GM23338 (cell line): ENCODE measurements at regions not wholly inside any gene's neighbourhood (a gene's known extent, or its start where the extent isn't known, plus 50 kb on each side); places are given as distances from the start of the nearest gene placed in this dataset.
"Not testable (repeated sequence)": the region's sequence is repeated elsewhere in the genome, so short reads cannot be mapped to it uniquely, and the experiment has no call there.

Source experiments
- CTCF ChIP-seq, 2 experiments: fragments of 200-600 bp in 1 of 2; sonication (generic) in 1 of 2; conservative IDR thresholded peaks; 2 replicates each; pipeline versions ENCODE4 v1.5.1 to v1.6.1; 2016 to 2017; ENCODE audit warnings: antibody characterized with exemption in 2 of 2, low read depth in 2 of 2, mild to moderate bottlenecking in 2 of 2, moderate library complexity in 1 of 2
- EZH2 ChIP-seq: fragments of 200-600 bp; sonication (generic); IDR thresholded peaks from one replicate; pipeline ENCODE4 v1.8.0; 2017; ENCODE audit warnings: antibody characterized with exemption, mild to moderate bottlenecking, low read depth; ENCODE audit not compliant: unreplicated experiment
- POLR2AphosphoS5 ChIP-seq: IDR thresholded peaks from 2 replicates; pipeline ENCODE4 v1.6.1; 2016; ENCODE audit warnings: antibody characterized with exemption, low read depth
- REST ChIP-seq: IDR thresholded peaks from one replicate; pipeline ENCODE4 v1.6.1; 2018; ENCODE audit warnings: antibody characterized with exemption; ENCODE audit not compliant: unreplicated experiment

GRCh38 chrX:75593186-75593585 lies 70.3 kb upstream of the ZDHHC15 start:
- TF ChIP-seq CTCF (conservative IDR thresholded peaks at IDR 0.05; ENCODE audit: low read depth in 2 of 2); REST; POLR2AphosphoS5; EZH2: not testable (repeated sequence)
